ENCODE measurements at regions not wholly inside any gene's neighbourhood (a gene's known extent, or its start where the extent isn't known, plus 50 kb on each side); places are given as distances from the start of the nearest gene placed in this dataset.

GRCh38 chr7:46651070-46651469, 730.0 kb upstream of the IGFBP3 start:
- no peaks in the 10 kb centered on the region for H3K27me3 ChIP-seq
- H3K4me3 ChIP-seq (ENCODE audit: low read depth, low read length) = no peak overlapping the region
- DNase-seq = no peak

DNA sequence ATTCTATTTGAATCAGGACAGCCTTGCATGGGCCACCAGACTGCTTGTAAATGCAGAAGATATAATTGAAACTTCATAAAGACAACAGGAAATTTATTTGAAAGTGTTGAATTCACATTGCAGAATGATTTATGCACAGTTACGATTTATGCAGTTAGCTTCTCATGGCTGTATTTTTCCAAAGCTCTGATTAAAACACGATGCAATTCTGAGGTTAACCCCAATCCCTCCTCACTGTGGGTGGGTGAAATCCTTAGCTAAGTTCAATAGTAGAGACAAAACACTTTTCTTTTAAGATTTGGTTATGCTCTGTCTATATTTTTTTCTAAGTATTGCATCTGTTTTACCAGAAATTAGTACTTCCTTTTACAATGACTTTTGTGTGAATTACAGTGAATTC, 728.8 kb upstream of the IGFBP3 start:
- DNase-seq = no peak
- Histone ChIP-seq H3K36me3 (no peaks in the 10 kb centered on the region), H3K9me3 (no peaks in the 10 kb centered on the region), H3K27me3 (no peaks in the 10 kb centered on the region), H3K4me3 (ENCODE audit: low read depth, low read length) (no peak overlapping the region), H3K4me1 (no peaks in the 10 kb centered on the region)
- TF ChIP-seq CTCF (IDR thresholded peaks at IDR 0.05; ENCODE audit: low read depth, low read length) = no peak

More at GRCh38 chr7:46651070-46651469, 730.0 kb upstream of the IGFBP3 start:
- no peaks in the 10 kb centered on the region for H3K4me1 ChIP-seq
- H3K36me3 ChIP-seq = no peaks in the 10 kb centered on the region
- TF ChIP-seq CTCF (IDR thresholded peaks at IDR 0.05; ENCODE audit: low read depth, low read length) = no peak
- H3K9me3 ChIP-seq = no peaks in the 10 kb centered on the region

- no peak for TF ChIP-seq CTCF (IDR thresholded peaks at IDR 0.05; ENCODE audit: low read depth, low read length)
- H3K27me3 ChIP-seq = no peaks in the 10 kb centered on the region
- H3K4me3 ChIP-seq (ENCODE audit: low read depth, low read length) = no peak overlapping the region
- no peaks in the 10 kb centered on the region for H3K36me3 ChIP-seq
- H3K9me3 ChIP-seq = no peaks in the 10 kb centered on the region
- peaks cover 6% of the 10 kb centered on the region; the same call in 1 of the 2 replicates for H3K4me1 ChIP-seq
- DNase-seq = peak; percentile 18
Measured at GRCh38 chr7:46637793-46638735, 717.0 kb upstream of the IGFBP3 start.

- H3K36me3 ChIP-seq = no peaks in the 10 kb centered on the region
Measured at GRCh38 chr7:46636022-46636421, 715.0 kb upstream of the IGFBP3 start.

DNA sequence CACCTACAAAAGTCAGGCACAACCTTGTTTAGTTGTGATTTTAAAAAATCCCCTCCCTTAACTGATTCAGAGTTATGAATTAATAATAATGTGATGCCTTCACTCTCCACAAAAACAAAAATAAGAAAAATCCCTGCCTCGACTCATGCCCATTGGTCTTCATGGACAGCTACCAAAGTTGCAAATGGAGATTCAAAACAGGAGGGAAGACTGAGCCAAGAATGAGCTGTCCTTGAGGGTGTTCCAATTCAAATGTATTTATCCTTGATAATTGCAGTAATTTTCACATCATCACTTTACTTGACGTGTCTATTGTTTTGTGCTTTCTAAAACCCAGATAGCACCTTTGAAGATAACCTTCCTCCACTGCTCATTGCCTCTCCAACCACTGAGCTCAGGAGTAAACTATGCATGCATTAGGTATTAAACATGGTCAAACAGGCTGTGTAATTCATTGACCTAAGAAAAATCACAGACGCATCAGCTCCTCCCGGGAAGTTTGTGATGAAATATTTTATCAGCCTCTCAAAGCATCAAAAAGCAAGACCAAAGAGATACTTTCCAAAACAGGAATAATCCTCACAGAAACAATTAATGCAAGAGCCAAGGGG, 712.7 kb upstream of the IGFBP3 start:
- no peak for TF ChIP-seq CTCF (IDR thresholded peaks at IDR 0.05; ENCODE audit: low read depth, low read length)
- Histone ChIP-seq H3K4me3 (ENCODE audit: low read depth, low read length) (no peak overlapping the region), H3K27me3 (no peaks in the 10 kb centered on the region), H3K36me3 (no peaks in the 10 kb centered on the region), H3K9me3 (no peaks in the 10 kb centered on the region), H3K4me1 (peaks cover 17% of the 10 kb centered on the region)
- no peak for DNase-seq

More at GRCh38 chr7:46636022-46636421, 715.0 kb upstream of the IGFBP3 start:
- no peak for DNase-seq
- Histone ChIP-seq H3K4me1 (peaks cover 8% of the 10 kb centered on the region), H3K9me3 (no peaks in the 10 kb centered on the region), H3K4me3 (ENCODE audit: low read depth, low read length) (no peak overlapping the region), H3K27me3 (no peaks in the 10 kb centered on the region)
- no peak for TF ChIP-seq CTCF (IDR thresholded peaks at IDR 0.05; ENCODE audit: low read depth, low read length)

GRCh38 chr7:46633200-46633599, 712.1 kb upstream of the IGFBP3 start:
- TF ChIP-seq CTCF (IDR thresholded peaks at IDR 0.05; ENCODE audit: low read depth, low read length) = no peak
- Histone ChIP-seq H3K9me3 (no peaks in the 10 kb centered on the region), H3K4me1 (peaks cover 17% of the 10 kb centered on the region), H3K36me3 (no peaks in the 10 kb centered on the region), H3K4me3 (ENCODE audit: low read depth, low read length) (no peak overlapping the region), H3K27me3 (no peaks in the 10 kb centered on the region)
- no peak for DNase-seq

Data from BE2C (cell line).